ENCODE measurements at regions not wholly inside any gene's neighbourhood (a gene's known extent, or its start where the extent isn't known, plus 50 kb on each side); places are given as distances from the start of the nearest gene placed in this dataset.

- no peak for TF ChIP-seq CTCF (conservative IDR thresholded peaks at IDR 0.05; ENCODE audit: low read depth, low read length)
- TF ChIP-seq EZH2 (IDR thresholded peaks at IDR 0.05; ENCODE audit: borderline replicate concordance, low read depth, low read length, poor library complexity, severe bottlenecking) = no peak
- Histone ChIP-seq H3K4me3 (ENCODE audit: low read depth, low read length, poor library complexity, severe bottlenecking) (no peak overlapping the region), H3K36me3 (ENCODE audit: insufficient read depth, low read length, poor library complexity, severe bottlenecking) (no peaks in the 10 kb centered on the region), H3K9me3 (ENCODE audit: low read depth, low read length, poor library complexity, severe bottlenecking) (no peaks in the 10 kb centered on the region), H3K27me3 (replicated peaks; ENCODE audit: insufficient read depth, low read depth, low read length, poor library complexity) (no peaks in the 10 kb centered on the region), H3K4me1 (ENCODE audit: insufficient read depth, low read length, poor library complexity, severe bottlenecking) (no peaks in the 10 kb centered on the region), H3K27ac (ENCODE audit: low read depth, low read length, poor library complexity, severe bottlenecking) (no peak overlapping the region)
- BruUV-seq (replicated peaks) = no TSS peak
- intact Hi-C loops (cut with micrococcal nuclease; ENCODE audit: unreplicated experiment) = no loop called here
- CTCF ChIA-PET = no interaction called here
- POLR2A ChIA-PET (ENCODE audit: low non-redundant PET) = interaction anchor here (0.6 kb wide), 1 partner anchor 27 kb away, joined by 5 read pairs; no protein-coding TSS in a partner anchor
- DNase-seq (ENCODE audit: low spot score) = no peak
Observed at GRCh38 chr4:114034189-114034588, 54.7 kb upstream of the ARSJ start.

- BruUV-seq (replicated peaks) = no TSS peak
- no peak for DNase-seq (ENCODE audit: low spot score)
- Histone ChIP-seq H3K4me1 (ENCODE audit: insufficient read depth, low read length, poor library complexity, severe bottlenecking) (no peaks in the 10 kb centered on the region), H3K27me3 (replicated peaks; ENCODE audit: insufficient read depth, low read depth, low read length, poor library complexity) (no peaks in the 10 kb centered on the region), H3K36me3 (ENCODE audit: insufficient read depth, low read length, poor library complexity, severe bottlenecking) (no peaks in the 10 kb centered on the region), H3K9me3 (ENCODE audit: low read depth, low read length, poor library complexity, severe bottlenecking) (no peaks in the 10 kb centered on the region), H3K4me3 (ENCODE audit: low read depth, low read length, poor library complexity, severe bottlenecking) (no peak overlapping the region), H3K27ac (ENCODE audit: low read depth, low read length, poor library complexity, severe bottlenecking) (no peak overlapping the region)
- no peak for TF ChIP-seq EZH2 (IDR thresholded peaks at IDR 0.05; ENCODE audit: borderline replicate concordance, low read depth, low read length, poor library complexity, severe bottlenecking)
- no peak for TF ChIP-seq CTCF (conservative IDR thresholded peaks at IDR 0.05; ENCODE audit: low read depth, low read length)
- intact Hi-C loops (cut with micrococcal nuclease; ENCODE audit: unreplicated experiment) = no loop called here
- ChIA-PET CTCF (no interaction called here), POLR2A (ENCODE audit: low non-redundant PET) (no interaction called here)
Observed at GRCh38 chr4:114036426-114036825, 57.0 kb upstream of the ARSJ start.

- H3K27me3 ChIP-seq (replicated peaks; ENCODE audit: insufficient read depth, low read depth, low read length, poor library complexity) = no peaks in the 10 kb centered on the region
- no TSS peak for BruUV-seq (replicated peaks)
- intact Hi-C loops (cut with micrococcal nuclease; ENCODE audit: unreplicated experiment) = no loop called here
- H3K36me3 ChIP-seq (ENCODE audit: insufficient read depth, low read length, poor library complexity, severe bottlenecking) = no peaks in the 10 kb centered on the region
- ChIA-PET CTCF (no interaction called here), POLR2A (ENCODE audit: low non-redundant PET) (no interaction called here)
- no peak overlapping the region for H3K4me3 ChIP-seq (ENCODE audit: low read depth, low read length, poor library complexity, severe bottlenecking)
- DNase-seq (ENCODE audit: low spot score) = no peak
- H3K9me3 ChIP-seq (ENCODE audit: low read depth, low read length, poor library complexity, severe bottlenecking) = no peaks in the 10 kb centered on the region
- H3K27ac ChIP-seq (ENCODE audit: low read depth, low read length, poor library complexity, severe bottlenecking) = no peak overlapping the region
- TF ChIP-seq EZH2 (IDR thresholded peaks at IDR 0.05; ENCODE audit: borderline replicate concordance, low read depth, low read length, poor library complexity, severe bottlenecking) (no peak), CTCF (conservative IDR thresholded peaks at IDR 0.05; ENCODE audit: low read depth, low read length) (no peak)
- no peaks in the 10 kb centered on the region for H3K4me1 ChIP-seq (ENCODE audit: insufficient read depth, low read length, poor library complexity, severe bottlenecking)
Observed at GRCh38 chr4:114036864-114037263, 57.4 kb upstream of the ARSJ start.
